Left cardiac atrium (tissue), 4 donors: ENCODE measurements at regions not wholly inside any gene's neighbourhood (a gene's known extent, or its start where the extent isn't known, plus 50 kb on each side); places are given as distances from the start of the nearest gene placed in this dataset.

Experiments used
- ATAC-seq, 2 donors: fragments of 200-7000 bp; cut with Tn5 transposase; one replicate each; pipeline ENCODE4 v1.9.1; 2020; ENCODE audit warnings: mild to moderate bottlenecking in 2 of 2, moderate library complexity in 2 of 2
- DNase-seq: peaks from one replicate; pipeline ENCODE4 v3.0.0-alpha.2; 2020
- intact Hi-C, 2 donors: fragments of 100-400 bp; cut with DNase I; formaldehyde crosslinking; loops; one replicate each; pipeline versions ENCODE4 v1.14.1 to v1.15.1; 2022 to 2023
- donor health status: DM: no; HTN: yes; CAD: no.
- donor health status: DM: no; HTN: yes; CAD: no; lungs with severe emphysema.
- donor health status: DM: yes; HTN: yes; CAD: no.
- donor health status: Dilated cardiomyopathy.

- no peak for DNase-seq
- ATAC-seq = no peak
- intact Hi-C loops = loop anchor here in 1 of 2 donors (10.0 kb wide), 1 partner anchor 208 kb away; no protein-coding TSS in a partner anchor
These were observed 314.5 kb upstream of the SEMA6D start for GRCh38 chr15:47402829-47403228.

- ATAC-seq (no peak), DNase-seq (no peak)
- intact Hi-C loops = loop anchor here in 1 of 2 donors (10.0 kb wide), 1 partner anchor 210 kb away; no protein-coding TSS in a partner anchor
These were observed 312.4 kb upstream of the SEMA6D start for GRCh38 chr15:47404877-47405276.

- ATAC-seq (no peak), DNase-seq (no peak)
- intact Hi-C loops = loop anchor here in 1 of 2 donors (10.0 kb wide), 1 partner anchor 211 kb away; no protein-coding TSS in a partner anchor
These were observed 311.7 kb upstream of the SEMA6D start for GRCh38 chr15:47405365-47406162.

GRCh38 chr15:47407692-47408091 is 309.6 kb upstream of the SEMA6D start:
- ATAC-seq (no peak), DNase-seq (no peak)
- intact Hi-C loops = loop anchor here in 1 of 2 donors (10.0 kb wide), 1 partner anchor 213 kb away; no protein-coding TSS in a partner anchor

GRCh38 chr15:47409038-47409437 is 308.3 kb upstream of the SEMA6D start:
- intact Hi-C loops = loop anchor here in 1 of 2 donors (10.0 kb wide), 1 partner anchor 214 kb away; no protein-coding TSS in a partner anchor
- ATAC-seq (peak in 1 of 2 donors; percentile 18), DNase-seq (no peak)

GRCh38 chr15:47409600-47409999 is 307.7 kb upstream of the SEMA6D start:
- ATAC-seq (peak in 1 of 2 donors; percentile 23), DNase-seq (no peak)
- intact Hi-C loops = loop anchor here in 1 of 2 donors (10.0 kb wide), 1 partner anchor 215 kb away; no protein-coding TSS in a partner anchor

GRCh38 chr15:47410247-47410646 is 307.1 kb upstream of the SEMA6D start:
- intact Hi-C loops = no loop called here
- no peak for ATAC-seq
- no peak for DNase-seq

- ATAC-seq (peak; percentile 22 to 61), DNase-seq (no peak)
- intact Hi-C loops = no loop called here
These were observed 305.6 kb upstream of the SEMA6D start for GRCh38 chr15:47411733-47412132.

- ATAC-seq = peak; percentile 61 to 64
These were observed 305.2 kb upstream of the SEMA6D start for GRCh38 chr15:47412136-47412535.

GRCh38 chr15:47412802-47413201 is 304.5 kb upstream of the SEMA6D start:
- intact Hi-C loops = no loop called here
- ATAC-seq = peak in 1 of 2 donors; percentile 58
- no peak for DNase-seq

More at GRCh38 chr15:47412136-47412535, 305.2 kb upstream of the SEMA6D start:
- intact Hi-C loops = no loop called here
- DNase-seq = no peak

GRCh38 chr15:47414207-47414606 is 303.1 kb upstream of the SEMA6D start:
- intact Hi-C loops = no loop called here
- DNase-seq (no peak), ATAC-seq (no peak)

GRCh38 chr15:47415539-47415971 is 301.8 kb upstream of the SEMA6D start:
- ATAC-seq (no peak), DNase-seq (no peak)
- intact Hi-C loops = no loop called here

- ATAC-seq = no peak
- no peak for DNase-seq
- intact Hi-C loops = no loop called here
These were observed 294.2 kb upstream of the SEMA6D start for GRCh38 chr15:47422881-47423665.

- ATAC-seq = no peak
- intact Hi-C loops = no loop called here
- DNase-seq = no peak
These were observed 289.8 kb upstream of the SEMA6D start for GRCh38 chr15:47427463-47427862.

- no peak for ATAC-seq
- DNase-seq = no peak
- intact Hi-C loops = no loop called here
These were observed 287.9 kb upstream of the SEMA6D start for GRCh38 chr15:47429376-47429775.

GRCh38 chr15:47431501-47431900 is 285.8 kb upstream of the SEMA6D start:
- no peak for DNase-seq
- intact Hi-C loops = no loop called here
- ATAC-seq = no peak

- ATAC-seq (no peak), DNase-seq (no peak)
- intact Hi-C loops = no loop called here
These were observed 284.5 kb upstream of the SEMA6D start for GRCh38 chr15:47432826-47433225.

- ATAC-seq (no peak), DNase-seq (no peak)
- intact Hi-C loops = no loop called here
These were observed 282.7 kb upstream of the SEMA6D start for GRCh38 chr15:47434596-47434995.

GRCh38 chr15:47437491-47437890 is 279.8 kb upstream of the SEMA6D start:
- DNase-seq = no peak
- no peak for ATAC-seq
- intact Hi-C loops = no loop called here
